OCI-LY7 (cell line): ENCODE measurements at regions not wholly inside any gene's neighbourhood (a gene's known extent, or its start where the extent isn't known, plus 50 kb on each side); places are given as distances from the start of the nearest gene placed in this dataset.

Experiments used
- CTCF ChIP-seq: fragments of 200-600 bp; sonication (generic); conservative IDR thresholded peaks from 2 replicates; pipeline ENCODE4 v1.5.1; 2014; ENCODE audit warnings: mild to moderate bottlenecking, antibody characterized with exemption, low read length, moderate library complexity, mixed read lengths
- EZH2phosphoT487 ChIP-seq: fragments of 200-600 bp; sonication (generic); IDR thresholded peaks from 2 replicates; pipeline ENCODE4 v1.6.1; 2018; ENCODE audit warnings: low read depth, borderline replicate concordance, mild to moderate bottlenecking, mixed run types, antibody characterized with exemption, low read length, moderate library complexity, mixed read lengths

- TF ChIP-seq CTCF = no peak
- TF ChIP-seq EZH2phosphoT487 = no peak
These were observed 254.7 kb downstream of the MREG start for GRCh38 chr2:215758691-215759090.
